ENCODE measurements at regions not wholly inside any gene's neighbourhood (a gene's known extent, or its start where the extent isn't known, plus 50 kb on each side); places are given as distances from the start of the nearest gene placed in this dataset.

GRCh38 chr10:114715171-114715670, 57.1 kb upstream of the ABLIM1 start (continued):
- peak; percentile 75 for TF ChIP-seq PRDM6 (tag by site-specific recombination; IDR thresholded peaks at IDR 0.05)
- no peak for TF ChIP-seq ZNF792 (tag by site-specific recombination; IDR thresholded peaks at IDR 0.05)
- peak; percentile 79 for TF ChIP-seq WT1 (tag by site-specific recombination; IDR thresholded peaks at IDR 0.05)
- TF ChIP-seq ZNF549 (tag by site-specific recombination; IDR thresholded peaks at IDR 0.05) = no peak
- TF ChIP-seq INSM2 (tag by site-specific recombination; IDR thresholded peaks at IDR 0.05) = 0 out of 2 replicates have a peak, but pooled peaks have one; percentile 17
- TF ChIP-seq ZSCAN16 (tag by site-specific recombination; IDR thresholded peaks at IDR 0.05) = no peak
- peak; percentile 18; the same call in 1 of the 2 replicates for TF ChIP-seq ZNF600 (tag by site-specific recombination; IDR thresholded peaks at IDR 0.05)
- no peak for TF ChIP-seq ZNF426 (tag by site-specific recombination; IDR thresholded peaks at IDR 0.05)
- TF ChIP-seq EGR2 (tag by site-specific recombination; IDR thresholded peaks at IDR 0.05; ENCODE audit: low read depth) = no peak
- TF ChIP-seq HOXC10 (CRISPR knock-in tag; IDR thresholded peaks at IDR 0.05) = no peak
- TF ChIP-seq IKZF3 (tag by site-specific recombination; IDR thresholded peaks at IDR 0.05) = peak; percentile 25; the same call in 1 of the 2 replicates
- TF ChIP-seq GLI2 (tag by site-specific recombination; IDR thresholded peaks at IDR 0.05; ENCODE audit: borderline replicate concordance, low read depth) = no peak
- peak; percentile 48; the same call in 1 of the 2 replicates for TF ChIP-seq ZXDB (tag by site-specific recombination; IDR thresholded peaks at IDR 0.05)
- TF ChIP-seq ZBTB10 (tag by site-specific recombination; IDR thresholded peaks at IDR 0.05) = no peak
- no peak for TF ChIP-seq ZNF776 (tag by site-specific recombination; IDR thresholded peaks at IDR 0.05; ENCODE audit: borderline replicate concordance)
- TF ChIP-seq ZNF501 (tag by site-specific recombination; IDR thresholded peaks at IDR 0.05) = no peak
- no peak for TF ChIP-seq ZNF530 (tag by site-specific recombination; IDR thresholded peaks at IDR 0.05; ENCODE audit: low read depth)
- TF ChIP-seq ZNF777 (tag by site-specific recombination; IDR thresholded peaks at IDR 0.05; ENCODE audit: borderline replicate concordance) = no peak
- peak; percentile 91 for TF ChIP-seq FEZF1 (tag by site-specific recombination; IDR thresholded peaks at IDR 0.05)

- ChIA-PET CTCF (interaction anchor here (1.5 kb wide), 1 partner anchor 14 kb away, joined by 3 read pairs; no protein-coding TSS in a partner anchor), POLR2A (no interaction called here)
- H3K4me1 ChIP-seq (ENCODE audit: control insufficient read depth, insufficient read depth, low read length) = peaks cover 61% of the 10 kb centered on the region
- H3K9me3 ChIP-seq (ENCODE audit: control insufficient read depth, insufficient read depth, low read depth, low read length) = no peaks in the 10 kb centered on the region
- H3K27ac ChIP-seq (ENCODE audit: extremely low read depth, low read depth, low read length) = no peak overlapping the region
- H3K36me3 ChIP-seq (ENCODE audit: control insufficient read depth in 2 of 2, insufficient read depth in 1 of 2, low read length in 2 of 2) = no peaks in the 10 kb centered on the region
- H3K4me3 ChIP-seq (ENCODE audit: low read depth, low read length) = no peak overlapping the region
- TF ChIP-seq GLIS1 (tag by site-specific recombination; IDR thresholded peaks at IDR 0.05) (peak; percentile 45; the same call in 1 of the 2 replicates), ZNF24 (tag by site-specific recombination; IDR thresholded peaks at IDR 0.05) (peak; percentile 96), ZBTB44 (tag by site-specific recombination; IDR thresholded peaks at IDR 0.05) (no peak), ZNF184 (tag by site-specific recombination; IDR thresholded peaks at IDR 0.05) (no peak), ZNF138 (tag by site-specific recombination; IDR thresholded peaks at IDR 0.05; ENCODE audit: borderline replicate concordance) (no peak)
These were observed 58.8 kb upstream of the ABLIM1 start for GRCh38 chr10:114716811-114717404.
